PC-3 (cell line): ENCODE measurements at regions not wholly inside any gene's neighbourhood (a gene's known extent, or its start where the extent isn't known, plus 50 kb on each side); places are given as distances from the start of the nearest gene placed in this dataset.

Source experiments
- CTCF ChIP-seq: fragments of 300-600 bp; sonication (generic); conservative IDR thresholded peaks from 2 replicates; pipeline ENCODE4 v1.5.1; 2017; ENCODE audit warnings: antibody characterized with exemption, low read depth, mild to moderate bottlenecking, low read length
- EZH2 ChIP-seq: fragments of 300-600 bp; sonication (generic); IDR thresholded peaks from one replicate; pipeline ENCODE4 v1.6.1; 2017; ENCODE audit warnings: antibody characterized with exemption, mild to moderate bottlenecking, low read length; ENCODE audit not compliant: unreplicated experiment
- EZH2phosphoT487 ChIP-seq: fragments of 300-600 bp; sonication (generic); IDR thresholded peaks from 2 replicates; pipeline ENCODE4 v1.6.1; 2018; ENCODE audit warnings: mild to moderate bottlenecking, antibody characterized with exemption, low read length, borderline replicate concordance

GRCh38 chr2:12071318-12071717 is 324.9 kb downstream of the LPIN1 start:
- TF ChIP-seq EZH2phosphoT487 (no peak), CTCF (no peak), EZH2 (no peak)
